ENCODE measurements at regions not wholly inside any gene's neighbourhood (a gene's known extent, or its start where the extent isn't known, plus 50 kb on each side); places are given as distances from the start of the nearest gene placed in this dataset.

GRCh38 chr9:107673861-107674720 lies 184.5 kb upstream of the KLF4 start:
- no peak for DNase-seq
- H3K36me3 ChIP-seq: no peaks in the 10 kb centered on the region
- no peak overlapping the region for H3K4me3 ChIP-seq
- no peaks in the 10 kb centered on the region for H3K9me3 ChIP-seq
- TF ChIP-seq POLR2AphosphoS5 (IDR thresholded peaks at IDR 0.05): no peak
- TF ChIP-seq, protein P1, sequence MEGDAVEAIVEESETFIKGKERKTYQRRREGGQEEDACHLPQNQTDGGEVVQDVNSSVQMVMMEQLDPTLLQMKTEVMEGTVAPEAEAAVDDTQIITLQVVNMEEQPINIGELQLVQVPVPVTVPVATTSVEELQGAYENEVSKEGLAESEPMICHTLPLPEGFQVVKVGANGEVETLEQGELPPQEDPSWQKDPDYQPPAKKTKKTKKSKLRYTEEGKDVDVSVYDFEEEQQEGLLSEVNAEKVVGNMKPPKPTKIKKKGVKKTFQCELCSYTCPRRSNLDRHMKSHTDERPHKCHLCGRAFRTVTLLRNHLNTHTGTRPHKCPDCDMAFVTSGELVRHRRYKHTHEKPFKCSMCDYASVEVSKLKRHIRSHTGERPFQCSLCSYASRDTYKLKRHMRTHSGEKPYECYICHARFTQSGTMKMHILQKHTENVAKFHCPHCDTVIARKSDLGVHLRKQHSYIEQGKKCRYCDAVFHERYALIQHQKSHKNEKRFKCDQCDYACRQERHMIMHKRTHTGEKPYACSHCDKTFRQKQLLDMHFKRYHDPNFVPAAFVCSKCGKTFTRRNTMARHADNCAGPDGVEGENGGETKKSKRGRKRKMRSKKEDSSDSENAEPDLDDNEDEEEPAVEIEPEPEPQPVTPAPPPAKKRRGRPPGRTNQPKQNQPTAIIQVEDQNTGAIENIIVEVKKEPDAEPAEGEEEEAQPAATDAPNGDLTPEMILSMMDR (IDR thresholded peaks at IDR 0.05): no peak
- TF ChIP-seq POLR2A (IDR thresholded peaks at IDR 0.05): no peak
- TF ChIP-seq EP300 (IDR thresholded peaks at IDR 0.05): no peak
- intact Hi-C loops (cut with DNase I; ENCODE audit: low total_unique reads): no loop called here
- H3K27me3 ChIP-seq: no peaks in the 10 kb centered on the region
- 85 to 92% (median 90%) methylated on average over 3 of the region's 3 CpGs for WGBS, 5 donors
- H3K27ac ChIP-seq: no peak overlapping the region
- H3K4me1 ChIP-seq: no peaks in the 10 kb centered on the region

DNA sequence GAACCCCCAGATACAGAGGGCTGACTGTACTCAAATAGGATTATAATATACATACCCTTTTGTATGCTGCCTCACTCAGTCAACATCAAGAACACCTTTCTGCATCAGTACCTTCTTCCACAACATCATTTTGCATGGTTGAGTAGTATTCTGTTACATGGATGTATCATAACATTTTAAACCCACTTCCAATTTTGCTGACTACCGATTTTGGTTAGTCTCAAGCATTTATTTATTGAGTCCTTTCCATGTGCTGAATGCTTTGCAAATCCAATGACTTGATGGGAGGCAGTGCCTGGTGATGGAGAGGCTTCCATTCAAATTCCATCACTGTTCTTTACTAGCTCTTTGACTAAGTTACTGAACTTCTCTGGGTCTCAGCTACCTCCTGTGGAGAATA lies 182.0 kb upstream of the KLF4 start:
- TF ChIP-seq POLR2A (IDR thresholded peaks at IDR 0.05) (no peak), EP300 (IDR thresholded peaks at IDR 0.05) (no peak), POLR2AphosphoS5 (IDR thresholded peaks at IDR 0.05) (no peak)
- TF ChIP-seq, protein P1 (IDR thresholded peaks at IDR 0.05): no peak
- 82 to 97% (median 91%) methylated on average over 1 of the region's 1 CpG for WGBS, 5 donors
- Histone ChIP-seq H3K27me3 (no peaks in the 10 kb centered on the region), H3K4me1 (no peaks in the 10 kb centered on the region), H3K27ac (no peak overlapping the region), H3K36me3 (no peaks in the 10 kb centered on the region), H3K4me3 (no peak overlapping the region), H3K9me3 (no peaks in the 10 kb centered on the region)
- no peak for DNase-seq
- intact Hi-C loops (cut with DNase I; ENCODE audit: low total_unique reads): no loop called here

DNA sequence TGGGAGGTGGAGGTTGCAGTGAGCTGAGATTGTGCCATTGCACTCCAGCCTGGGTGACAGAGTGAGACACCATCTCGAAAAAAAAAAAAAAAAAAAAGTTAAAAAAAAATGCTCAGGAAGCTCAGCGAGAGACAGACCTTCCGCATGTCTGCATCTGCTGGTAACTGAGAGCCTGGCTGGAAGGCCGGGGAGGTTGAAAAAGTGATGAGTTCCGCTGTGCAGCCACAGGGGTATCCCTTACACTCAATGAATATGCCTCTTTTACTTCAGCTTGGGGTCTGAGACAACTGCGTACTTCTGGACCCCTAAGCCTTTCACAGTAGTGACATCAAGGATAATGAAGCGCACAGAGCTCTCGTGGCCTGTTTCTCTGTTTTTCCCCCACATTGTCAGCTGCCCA lies 179.9 kb upstream of the KLF4 start:
- no peaks in the 10 kb centered on the region for H3K36me3 ChIP-seq
- WGBS, 5 donors: 75 to 92% (median 88%) methylated on average over 8 of the region's 8 CpGs
- no peaks in the 10 kb centered on the region for H3K4me1 ChIP-seq
- no peak overlapping the region for H3K27ac ChIP-seq
- no peaks in the 10 kb centered on the region for H3K9me3 ChIP-seq
- intact Hi-C loops (cut with DNase I; ENCODE audit: low total_unique reads): no loop called here
- H3K27me3 ChIP-seq: no peaks in the 10 kb centered on the region
- DNase-seq: no peak
- TF ChIP-seq POLR2AphosphoS5 (IDR thresholded peaks at IDR 0.05): no peak
- TF ChIP-seq, protein P1 (IDR thresholded peaks at IDR 0.05): no peak
- TF ChIP-seq POLR2A (IDR thresholded peaks at IDR 0.05): no peak
- TF ChIP-seq EP300 (IDR thresholded peaks at IDR 0.05): no peak
- H3K4me3 ChIP-seq: no peak overlapping the region

- Histone ChIP-seq H3K4me3 (no peak overlapping the region), H3K27ac (peak overlapping the region in 2 of 5 donors; percentile 41 to 53), H3K9me3 (no peaks in the 10 kb centered on the region), H3K27me3 (no peaks in the 10 kb centered on the region), H3K36me3 (no peaks in the 10 kb centered on the region), H3K4me1 (no peaks in the 10 kb centered on the region)
- 62 to 81% (median 74%) methylated on average over 16 of the region's 16 CpGs for WGBS, 5 donors
- TF ChIP-seq EP300 (IDR thresholded peaks at IDR 0.05): no peak
- TF ChIP-seq, protein P1 (IDR thresholded peaks at IDR 0.05): no peak
- DNase-seq: peak in 1 of 2 donors; percentile 40
- intact Hi-C loops (cut with DNase I; ENCODE audit: low total_unique reads): no loop called here
These were observed 177.9 kb upstream of the KLF4 start for GRCh38 chr9:107667231-107668070.
